ENCODE measurements at regions not wholly inside any gene's neighbourhood (a gene's known extent, or its start where the extent isn't known, plus 50 kb on each side); places are given as distances from the start of the nearest gene placed in this dataset.

GRCh38 chr2:194096402-194096801, 1560.6 kb upstream of the SLC39A10 start:
- Histone ChIP-seq H3K27ac (no peak overlapping the region), H3K36me3 (no peaks in the 10 kb centered on the region), H3K4me1 (no peaks in the 10 kb centered on the region), H3K9me3 (no peaks in the 10 kb centered on the region), H3K27me3 (no peaks in the 10 kb centered on the region), H3K4me3 (no peak overlapping the region)
- in situ Hi-C loops (cut with MboI; ENCODE audit: low sequenced_read_pairs in 4 of 4) (no loop called here), intact Hi-C loops (cut with DNase I; ENCODE audit: low total_unique reads) (no loop called here)
- no peak for TF ChIP-seq CTCF (IDR thresholded peaks at IDR 0.05 in 4 of 5, conservative IDR thresholded peaks at IDR 0.05 in 1 of 5)
- no peak for TF ChIP-seq POLR2A (IDR thresholded peaks at IDR 0.05)
- no peak for ATAC-seq
- DNase-seq: no peak

GRCh38 chr2:194095359-194095758, 1561.7 kb upstream of the SLC39A10 start:
- no peaks in the 10 kb centered on the region for H3K4me1 ChIP-seq
- H3K9me3 ChIP-seq: no peaks in the 10 kb centered on the region
- no peak overlapping the region for H3K4me3 ChIP-seq
- H3K36me3 ChIP-seq: no peaks in the 10 kb centered on the region
- no peak for TF ChIP-seq POLR2A (IDR thresholded peaks at IDR 0.05)
- no peak for TF ChIP-seq CTCF (IDR thresholded peaks at IDR 0.05 in 4 of 5, conservative IDR thresholded peaks at IDR 0.05 in 1 of 5)
- ATAC-seq: no peak
- DNase-seq: no peak
- intact Hi-C loops (cut with DNase I; ENCODE audit: low total_unique reads) (no loop called here), in situ Hi-C loops (cut with MboI; ENCODE audit: low sequenced_read_pairs in 4 of 4) (no loop called here)
- H3K27me3 ChIP-seq: no peaks in the 10 kb centered on the region
- H3K27ac ChIP-seq: no peak overlapping the region

- no peak for ATAC-seq
- H3K4me1 ChIP-seq: no peaks in the 10 kb centered on the region
- no peak overlapping the region for H3K27ac ChIP-seq
- TF ChIP-seq POLR2A (IDR thresholded peaks at IDR 0.05) (no peak), CTCF (IDR thresholded peaks at IDR 0.05 in 4 of 5, conservative IDR thresholded peaks at IDR 0.05 in 1 of 5) (no peak)
- no peaks in the 10 kb centered on the region for H3K9me3 ChIP-seq
- intact Hi-C loops (cut with DNase I; ENCODE audit: low total_unique reads): no loop called here
- H3K4me3 ChIP-seq: no peak overlapping the region
- DNase-seq: no peak
- in situ Hi-C loops (cut with MboI; ENCODE audit: low sequenced_read_pairs in 4 of 4): no loop called here
- H3K27me3 ChIP-seq: no peaks in the 10 kb centered on the region
- H3K36me3 ChIP-seq: no peaks in the 10 kb centered on the region
Measured at GRCh38 chr2:194090251-194090905, 1566.6 kb upstream of the SLC39A10 start.

GRCh38 chr2:194087089-194087958, 1569.7 kb upstream of the SLC39A10 start:
- Histone ChIP-seq H3K4me1 (no peaks in the 10 kb centered on the region), H3K9me3 (no peaks in the 10 kb centered on the region), H3K4me3 (no peak overlapping the region), H3K36me3 (no peaks in the 10 kb centered on the region), H3K27me3 (no peaks in the 10 kb centered on the region), H3K27ac (no peak overlapping the region)
- intact Hi-C loops (cut with DNase I; ENCODE audit: low total_unique reads) (no loop called here), in situ Hi-C loops (cut with MboI; ENCODE audit: low sequenced_read_pairs in 4 of 4) (no loop called here)
- no peak for DNase-seq
- no peak for TF ChIP-seq CTCF (IDR thresholded peaks at IDR 0.05 in 4 of 5, conservative IDR thresholded peaks at IDR 0.05 in 1 of 5)
- no peak for TF ChIP-seq POLR2A (IDR thresholded peaks at IDR 0.05)
- ATAC-seq: no peak
